Keratinocyte (primary cell): ENCODE measurements at regions not wholly inside any gene's neighbourhood (a gene's known extent, or its start where the extent isn't known, plus 50 kb on each side); places are given as distances from the start of the nearest gene placed in this dataset.

Experiments used
- CTCF ChIP-seq, 3 experiments: IDR thresholded peaks in 1 of 3; conservative IDR thresholded peaks in 1 of 3; optimal IDR thresholded peaks in 1 of 3; 2 replicates in 2 of 3; 3 replicates in 1 of 3; pipeline versions ENCODE3 to v1.5.1; 2011; ENCODE audit warnings: low read length in 3 of 3, mild to moderate bottlenecking in 3 of 3, moderate library complexity in 2 of 3, control low read depth in 1 of 3, inconsistent platforms in 1 of 3; ENCODE audit not compliant: insufficient read depth in 2 of 3; ENCODE audit errors: extremely low read depth in 1 of 3
- EZH2 ChIP-seq: IDR thresholded peaks from one replicate; pipeline ENCODE4 v1.6.1; 2012; ENCODE audit warnings: inconsistent platforms, mild to moderate bottlenecking, low read length, moderate library complexity

GRCh38 chrX:35625714-35626113, 172.4 kb upstream of the MAGEB16 start:
- TF ChIP-seq CTCF (optimal IDR thresholded peaks at IDR 0.05 in 1 of 3, IDR thresholded peaks at IDR 0.05 in 1 of 3, conservative IDR thresholded peaks at IDR 0.05 in 1 of 3; ENCODE audit: extremely low read depth in 1 of 3, insufficient read depth in 2 of 3, low read length in 3 of 3) (no peak), EZH2 (no peak)
